GM18867 (cell line): ENCODE measurements at regions not wholly inside any gene's neighbourhood (a gene's known extent, or its start where the extent isn't known, plus 50 kb on each side); places are given as distances from the start of the nearest gene placed in this dataset.
"Not testable (repeated sequence)": the region's sequence is repeated elsewhere in the genome, so short reads cannot be mapped to it uniquely, and the experiment has no call there.

Source experiments
- ATAC-seq: cut with Tn5 transposase; IDR thresholded peaks from one replicate; pipeline ENCODE4 v1.9.1; 2021; ENCODE audit warnings: mild to moderate bottlenecking, moderate library complexity; ENCODE audit not compliant: unreplicated experiment

DNA sequence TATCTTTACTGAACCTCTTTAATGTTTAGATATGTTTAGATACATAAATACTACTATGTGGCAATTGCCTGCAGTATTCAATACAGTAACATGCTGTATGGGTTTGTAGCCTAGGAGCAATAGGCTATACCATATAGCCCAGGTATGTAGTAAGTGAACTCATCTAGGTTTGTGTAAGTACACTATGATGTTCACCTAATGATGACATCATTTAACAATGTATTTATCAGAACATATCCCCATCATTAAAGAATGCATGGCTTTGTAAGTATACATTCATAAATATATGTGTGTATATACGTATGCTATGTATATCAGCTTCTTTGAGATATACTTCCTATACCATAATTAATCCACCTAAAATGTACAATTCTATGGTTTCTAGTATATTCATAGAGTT is 631.2 kb upstream of the MAN1A1 start:
- no peak for ATAC-seq

GRCh38 chr6:119979862-119980261 is 630.3 kb upstream of the MAN1A1 start:
- no peak for ATAC-seq

- peak; percentile 82 for ATAC-seq
These were observed 628.8 kb upstream of the MAN1A1 start for GRCh38 chr6:119978274-119978889.

- no peak for ATAC-seq
These were observed 625.0 kb upstream of the MAN1A1 start for GRCh38 chr6:119974430-119975159.

- ATAC-seq, result peak; percentile 78
These were observed 616.9 kb upstream of the MAN1A1 start for GRCh38 chr6:119966484-119966883.

GRCh38 chr6:119965900-119966299 is 616.3 kb upstream of the MAN1A1 start:
- no peak for ATAC-seq

DNA sequence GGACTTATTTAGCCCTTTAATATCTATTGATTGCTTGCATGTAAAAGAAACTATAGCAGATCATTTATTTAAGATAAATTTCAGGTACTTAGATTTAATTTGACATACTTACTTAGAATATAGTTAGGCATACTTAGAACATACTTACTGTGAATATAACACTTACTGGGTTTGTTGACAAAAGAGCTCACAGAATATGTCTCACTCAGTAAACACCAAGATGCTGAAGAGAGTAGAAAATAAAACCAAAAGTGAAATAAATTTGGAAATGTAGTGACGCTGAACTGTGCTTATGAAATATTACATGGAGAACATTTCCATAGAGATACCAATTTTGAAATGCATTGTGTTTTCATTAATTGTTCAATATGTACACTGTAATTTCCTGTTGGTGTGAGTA is 615.4 kb upstream of the MAN1A1 start:
- ATAC-seq, result no peak

GRCh38 chr6:119962505-119962904 is 612.9 kb upstream of the MAN1A1 start:
- ATAC-seq, result no peak

DNA sequence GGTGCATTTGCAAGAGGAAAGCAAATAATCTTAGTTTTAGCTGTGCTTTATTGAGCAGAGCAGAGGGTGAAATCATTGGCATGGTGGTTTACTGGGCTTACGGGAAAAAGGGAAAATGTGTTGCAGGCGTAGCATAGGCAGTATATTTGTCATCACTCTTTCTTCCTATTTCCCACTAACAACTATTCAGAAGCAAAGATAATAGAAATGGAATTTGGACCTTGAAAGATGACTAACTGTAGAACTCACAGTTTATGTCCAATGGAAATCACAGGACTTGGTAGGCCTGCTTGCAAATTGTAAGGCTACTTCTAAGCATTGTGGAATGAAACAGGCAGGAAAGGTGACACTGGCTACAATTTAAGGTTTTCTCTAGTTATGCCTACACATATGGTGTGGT is 611.9 kb upstream of the MAN1A1 start:
- no peak for ATAC-seq

- no peak for ATAC-seq
These were observed 610.9 kb upstream of the MAN1A1 start for GRCh38 chr6:119960456-119960855.

- no peak for ATAC-seq
These were observed 610.5 kb upstream of the MAN1A1 start for GRCh38 chr6:119960036-119960435.

DNA sequence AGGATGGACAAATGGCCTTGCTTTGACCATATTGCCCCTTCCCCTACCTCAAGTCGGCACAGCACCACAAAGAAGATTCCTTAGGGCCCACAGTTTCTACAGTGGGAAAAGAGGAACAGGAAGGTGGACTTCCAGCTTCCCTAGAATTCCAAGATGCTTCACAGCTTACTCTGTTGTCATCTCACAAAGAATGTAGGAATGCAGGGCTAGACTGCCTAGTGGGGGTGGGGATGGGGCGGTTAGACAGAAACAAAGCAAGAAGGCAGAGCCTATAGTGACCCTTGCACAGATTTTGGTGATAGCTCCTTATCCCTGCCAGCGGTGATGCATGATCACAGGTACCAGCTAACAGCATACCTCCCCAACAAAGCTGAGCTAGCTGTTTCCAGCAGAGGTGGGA is 607.6 kb upstream of the MAN1A1 start:
- no peak for ATAC-seq

DNA sequence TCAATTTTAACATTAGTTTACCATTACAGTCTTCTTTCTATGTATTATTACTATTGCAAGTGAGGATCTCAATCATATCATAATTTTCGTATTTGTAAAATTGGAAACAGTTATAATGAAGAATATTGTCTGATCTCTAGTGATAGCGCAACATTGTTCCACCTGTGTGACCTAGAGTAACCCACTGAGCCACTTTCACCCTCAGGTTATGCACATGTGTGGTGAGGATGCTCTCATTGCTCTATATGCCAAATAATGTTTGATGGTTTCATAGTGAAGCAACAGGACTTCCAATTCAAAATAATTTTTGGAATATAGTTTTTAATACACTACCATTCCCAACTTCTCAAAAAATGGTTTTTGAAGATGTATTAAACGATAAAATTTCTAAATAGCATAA is 603.1 kb upstream of the MAN1A1 start:
- ATAC-seq, result no peak

GRCh38 chr6:119950681-119951080 is 601.1 kb upstream of the MAN1A1 start:
- ATAC-seq, result no peak

GRCh38 chr6:119942078-119942752 is 592.7 kb upstream of the MAN1A1 start:
- no peak for ATAC-seq

DNA sequence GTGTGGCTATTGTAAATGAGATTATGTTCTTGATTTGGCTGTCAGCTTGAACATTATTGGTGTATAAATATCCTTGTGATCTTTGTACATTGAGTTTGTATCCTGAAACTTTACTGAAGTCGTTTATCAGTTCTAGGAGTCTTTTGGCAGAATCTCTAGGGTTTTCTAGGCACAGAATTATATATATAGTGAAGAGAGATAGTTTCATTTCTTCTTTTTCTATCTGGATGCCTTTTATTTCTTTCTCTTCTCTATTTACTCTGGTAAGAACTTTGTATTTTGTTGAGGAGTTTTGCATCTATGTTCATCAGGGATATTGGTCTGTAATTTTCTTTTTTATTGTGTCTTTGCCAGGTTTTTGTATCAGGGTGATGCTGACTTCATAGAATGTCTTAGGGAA is 589.2 kb upstream of the MAN1A1 start:
- ATAC-seq, result no peak

DNA sequence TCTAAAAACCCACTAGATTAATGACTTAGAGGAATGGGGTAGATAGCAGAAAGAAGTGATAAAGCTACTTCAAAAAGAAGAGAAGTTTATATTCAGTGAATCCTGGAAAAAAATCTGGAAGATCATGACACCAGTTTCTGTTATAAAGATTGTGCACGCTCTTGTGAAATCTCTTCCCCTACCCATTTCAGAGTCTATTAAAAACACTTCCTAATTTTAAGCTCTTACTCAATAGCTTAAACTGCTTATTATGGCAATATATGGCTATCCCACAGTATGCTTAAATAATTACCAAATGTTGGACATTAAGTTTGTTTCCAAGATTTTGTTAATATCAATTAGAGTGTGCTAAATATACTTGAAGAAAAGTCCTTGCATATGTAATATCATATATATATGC is 585.3 kb upstream of the MAN1A1 start:
- ATAC-seq, result no peak

DNA sequence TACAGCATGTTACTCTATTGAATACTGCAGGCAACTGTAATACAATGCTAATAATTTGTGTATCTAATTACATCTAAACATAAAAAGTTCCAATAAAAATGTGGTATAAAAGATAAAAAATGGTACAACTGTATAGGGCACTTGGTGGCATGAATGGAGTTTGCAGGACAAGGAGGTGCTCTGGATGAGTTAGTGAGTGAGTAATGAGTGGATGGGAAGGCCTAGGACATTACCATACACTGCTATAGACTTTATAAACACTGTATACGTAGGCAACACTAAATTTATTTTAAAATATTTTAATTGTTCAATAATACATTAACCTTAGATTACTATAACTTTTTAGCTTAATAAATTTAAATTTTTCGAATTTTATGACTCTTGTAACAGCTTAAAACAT is 579.6 kb upstream of the MAN1A1 start:
- no peak for ATAC-seq

DNA sequence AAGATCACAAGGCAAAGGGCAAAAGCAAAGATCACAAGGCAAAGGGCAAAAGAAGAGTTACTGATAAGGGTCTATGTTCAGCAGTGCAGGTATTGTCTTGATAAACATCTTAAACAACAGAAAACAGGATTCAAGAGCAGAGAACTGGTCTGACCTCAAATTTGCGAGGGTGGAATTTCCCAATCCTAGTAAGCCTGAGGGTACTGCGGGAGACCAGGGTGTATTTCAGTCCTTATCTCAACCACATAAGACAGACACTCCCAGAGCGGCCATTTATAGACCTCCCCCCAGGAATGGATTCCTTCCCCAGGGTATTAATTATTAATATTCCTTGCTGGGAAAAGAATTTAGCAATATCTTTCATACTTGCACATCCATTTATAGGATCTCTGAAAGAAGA is 575.3 kb upstream of the MAN1A1 start:
- not testable (repeated sequence) for ATAC-seq

DNA sequence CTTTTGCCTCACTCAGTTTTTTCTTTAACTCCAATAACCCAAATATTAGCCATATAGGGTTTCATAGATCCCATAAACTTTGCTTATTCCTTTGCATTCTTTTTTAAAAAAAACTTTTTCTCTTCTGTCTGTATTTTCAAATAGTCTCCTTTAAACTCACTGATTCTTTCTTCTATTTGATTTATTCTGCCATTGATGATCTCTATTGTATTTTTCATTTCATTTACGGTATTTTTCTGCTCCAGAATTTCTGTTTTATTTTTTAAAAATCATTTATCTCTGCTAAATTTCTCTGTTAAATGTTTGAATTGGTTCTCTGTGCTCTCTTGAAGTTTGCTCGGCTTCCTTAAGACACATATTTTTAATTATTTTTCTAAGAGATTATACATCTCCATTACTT is 573.3 kb upstream of the MAN1A1 start:
- ATAC-seq, result no peak

DNA sequence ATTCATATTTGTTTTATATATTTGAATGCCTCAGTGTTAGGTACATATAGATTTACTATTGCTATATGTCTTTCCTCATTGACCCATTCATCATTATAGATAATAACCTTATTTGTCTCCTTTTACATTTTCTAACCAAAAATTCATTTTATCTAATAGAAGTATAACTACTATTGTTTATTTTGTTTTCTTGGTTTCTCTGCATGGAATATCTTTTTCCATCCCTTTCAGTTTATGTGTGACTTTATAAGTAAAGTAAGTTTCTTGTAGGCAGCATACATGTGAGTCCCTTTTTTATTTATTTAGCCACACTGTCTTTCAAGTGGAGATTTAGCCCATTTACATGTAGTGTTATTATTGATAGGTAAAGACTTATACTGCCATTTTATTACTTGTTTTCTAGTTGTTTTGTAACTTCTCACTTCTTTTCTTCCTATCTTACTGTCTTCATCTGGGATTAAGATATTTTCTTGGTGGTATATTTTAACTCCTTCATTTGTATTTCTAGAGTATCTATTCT is 572.0 kb upstream of the MAN1A1 start:
- ATAC-seq, result no peak

DNA sequence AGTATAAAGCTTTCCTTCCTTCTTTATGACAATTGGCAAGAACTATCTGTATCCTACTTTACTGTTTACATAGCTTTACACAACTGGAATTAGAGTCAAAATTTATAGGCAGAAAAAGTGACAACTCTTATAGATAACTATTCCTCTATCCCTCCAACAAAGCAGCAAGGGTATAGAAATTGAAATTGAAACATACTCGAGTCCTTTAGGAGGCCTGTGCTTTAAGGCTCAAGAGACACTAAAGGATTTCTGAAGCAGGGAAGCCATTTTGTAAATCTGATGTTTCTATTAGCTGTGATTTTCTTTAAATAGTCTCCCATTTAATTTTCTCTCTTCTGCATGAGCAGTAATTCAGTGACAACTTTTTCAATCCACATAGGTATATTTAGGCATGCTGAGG is 567.6 kb upstream of the MAN1A1 start:
- ATAC-seq, result peak; percentile 68
